ENCODE measurements at regions not wholly inside any gene's neighbourhood (a gene's known extent, or its start where the extent isn't known, plus 50 kb on each side); places are given as distances from the start of the nearest gene placed in this dataset.

DNA sequence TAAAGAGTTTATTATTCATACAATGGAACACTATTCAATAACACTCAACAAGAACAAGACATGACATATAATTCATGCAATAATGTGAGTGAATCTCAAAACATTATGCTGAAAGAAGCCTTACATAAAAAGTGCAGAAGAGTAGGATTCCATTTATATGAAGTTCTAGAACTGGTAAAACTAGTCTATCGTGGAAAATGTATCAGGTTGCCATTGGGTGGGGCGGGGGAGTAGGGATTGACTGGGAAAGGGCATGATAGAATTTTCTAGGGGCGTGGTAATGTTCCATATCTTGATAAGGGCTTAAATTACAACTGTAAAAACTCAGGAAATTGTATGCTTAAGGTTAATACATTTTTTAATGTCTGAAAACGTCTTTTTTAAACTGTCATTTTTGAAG, 247.9 kb downstream of the SATB1 start:
- TF ChIP-seq, protein P1, sequence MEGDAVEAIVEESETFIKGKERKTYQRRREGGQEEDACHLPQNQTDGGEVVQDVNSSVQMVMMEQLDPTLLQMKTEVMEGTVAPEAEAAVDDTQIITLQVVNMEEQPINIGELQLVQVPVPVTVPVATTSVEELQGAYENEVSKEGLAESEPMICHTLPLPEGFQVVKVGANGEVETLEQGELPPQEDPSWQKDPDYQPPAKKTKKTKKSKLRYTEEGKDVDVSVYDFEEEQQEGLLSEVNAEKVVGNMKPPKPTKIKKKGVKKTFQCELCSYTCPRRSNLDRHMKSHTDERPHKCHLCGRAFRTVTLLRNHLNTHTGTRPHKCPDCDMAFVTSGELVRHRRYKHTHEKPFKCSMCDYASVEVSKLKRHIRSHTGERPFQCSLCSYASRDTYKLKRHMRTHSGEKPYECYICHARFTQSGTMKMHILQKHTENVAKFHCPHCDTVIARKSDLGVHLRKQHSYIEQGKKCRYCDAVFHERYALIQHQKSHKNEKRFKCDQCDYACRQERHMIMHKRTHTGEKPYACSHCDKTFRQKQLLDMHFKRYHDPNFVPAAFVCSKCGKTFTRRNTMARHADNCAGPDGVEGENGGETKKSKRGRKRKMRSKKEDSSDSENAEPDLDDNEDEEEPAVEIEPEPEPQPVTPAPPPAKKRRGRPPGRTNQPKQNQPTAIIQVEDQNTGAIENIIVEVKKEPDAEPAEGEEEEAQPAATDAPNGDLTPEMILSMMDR (IDR thresholded peaks at IDR 0.05) = no peak
- TF ChIP-seq, protein P2, sequence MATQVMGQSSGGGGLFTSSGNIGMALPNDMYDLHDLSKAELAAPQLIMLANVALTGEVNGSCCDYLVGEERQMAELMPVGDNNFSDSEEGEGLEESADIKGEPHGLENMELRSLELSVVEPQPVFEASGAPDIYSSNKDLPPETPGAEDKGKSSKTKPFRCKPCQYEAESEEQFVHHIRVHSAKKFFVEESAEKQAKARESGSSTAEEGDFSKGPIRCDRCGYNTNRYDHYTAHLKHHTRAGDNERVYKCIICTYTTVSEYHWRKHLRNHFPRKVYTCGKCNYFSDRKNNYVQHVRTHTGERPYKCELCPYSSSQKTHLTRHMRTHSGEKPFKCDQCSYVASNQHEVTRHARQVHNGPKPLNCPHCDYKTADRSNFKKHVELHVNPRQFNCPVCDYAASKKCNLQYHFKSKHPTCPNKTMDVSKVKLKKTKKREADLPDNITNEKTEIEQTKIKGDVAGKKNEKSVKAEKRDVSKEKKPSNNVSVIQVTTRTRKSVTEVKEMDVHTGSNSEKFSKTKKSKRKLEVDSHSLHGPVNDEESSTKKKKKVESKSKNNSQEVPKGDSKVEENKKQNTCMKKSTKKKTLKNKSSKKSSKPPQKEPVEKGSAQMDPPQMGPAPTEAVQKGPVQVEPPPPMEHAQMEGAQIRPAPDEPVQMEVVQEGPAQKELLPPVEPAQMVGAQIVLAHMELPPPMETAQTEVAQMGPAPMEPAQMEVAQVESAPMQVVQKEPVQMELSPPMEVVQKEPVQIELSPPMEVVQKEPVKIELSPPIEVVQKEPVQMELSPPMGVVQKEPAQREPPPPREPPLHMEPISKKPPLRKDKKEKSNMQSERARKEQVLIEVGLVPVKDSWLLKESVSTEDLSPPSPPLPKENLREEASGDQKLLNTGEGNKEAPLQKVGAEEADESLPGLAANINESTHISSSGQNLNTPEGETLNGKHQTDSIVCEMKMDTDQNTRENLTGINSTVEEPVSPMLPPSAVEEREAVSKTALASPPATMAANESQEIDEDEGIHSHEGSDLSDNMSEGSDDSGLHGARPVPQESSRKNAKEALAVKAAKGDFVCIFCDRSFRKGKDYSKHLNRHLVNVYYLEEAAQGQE (IDR thresholded peaks at IDR 0.05; ENCODE audit: low read depth, low read length) = no peak
- TF ChIP-seq SMC3 (IDR thresholded peaks at IDR 0.05; ENCODE audit: low read depth, low read length) (no peak), POLR2AphosphoS5 (IDR thresholded peaks at IDR 0.05; ENCODE audit: low read depth, low read length) (no peak), GATA2 (CRISPR knock-in tag; IDR thresholded peaks at IDR 0.05) (no peak), RCOR1 (IDR thresholded peaks at IDR 0.05; ENCODE audit: low read length) (no peak), TAF1 (IDR thresholded peaks at IDR 0.05; ENCODE audit: borderline replicate concordance, low read depth, low read length) (no peak), CHD2 (IDR thresholded peaks at IDR 0.05; ENCODE audit: low read length, partially characterized antibody) (no peak)
- TF ChIP-seq, protein P3, sequence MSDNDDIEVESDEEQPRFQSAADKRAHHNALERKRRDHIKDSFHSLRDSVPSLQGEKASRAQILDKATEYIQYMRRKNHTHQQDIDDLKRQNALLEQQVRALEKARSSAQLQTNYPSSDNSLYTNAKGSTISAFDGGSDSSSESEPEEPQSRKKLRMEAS (IDR thresholded peaks at IDR 0.05; ENCODE audit: low read depth) = no peak

Data from SK-N-SH (cell line).